Testis (tissue), 2 donors: ENCODE measurements at regions not wholly inside any gene's neighbourhood (a gene's known extent, or its start where the extent isn't known, plus 50 kb on each side); places are given as distances from the start of the nearest gene placed in this dataset.

Experiments
- DNase-seq: peaks from one replicate; pipeline ENCODE4 v3.0.0-alpha.2; 2019
- H3K27ac ChIP-seq, 2 donors: fragments of 200-600 bp; sonication (generic); one replicate each; pipeline ENCODE4 v1.5.1; 2019
- H3K27me3 ChIP-seq: fragments of 200-600 bp; sonication (generic); one replicate; pipeline ENCODE4 v1.5.1; 2019
- H3K36me3 ChIP-seq: fragments of 200-600 bp; sonication (generic); one replicate; pipeline ENCODE4 v1.5.1; 2017; ENCODE audit warnings: low read depth; ENCODE audit errors: missing control alignments
- H3K4me1 ChIP-seq: fragments of 200-600 bp; sonication (generic); one replicate; pipeline ENCODE4 v1.5.1; 2019
- H3K4me3 ChIP-seq, 2 donors: fragments of 200-600 bp; sonication (generic); one replicate each; pipeline ENCODE4 v1.5.1; 2017 to 2019
- H3K9me3 ChIP-seq: fragments of 200-600 bp; sonication (generic); one replicate; pipeline ENCODE4 v1.5.1; 2017
- POLR2A ChIP-seq: fragments of 450-650 bp; IDR thresholded peaks from one replicate; pipeline ENCODE4 v1.6.1; 2017; ENCODE audit warnings: antibody characterized with exemption, mild to moderate bottlenecking, moderate library complexity
- WGBS, 2 donors: methylation state at CpG; one replicate each; pipeline ENCODE4 v1.1.5; 2018; 5-methylcytosine and 5-hydroxymethylcytosine counted together
- intact Hi-C: fragments of 100-400 bp; cut with DNase I; formaldehyde crosslinking; loops from one replicate; pipeline ENCODE4 v1.15.1; 2023; ENCODE audit warnings: low total_unique reads
- TF ChIP-seq, protein P1 (sequence below), 3 experiments: fragments of 450-650 bp in 2 of 3; fragments of 200-600 bp in 1 of 3; sonication (generic) in 1 of 3; IDR thresholded peaks; one replicate each; pipeline ENCODE4 v1.5.1; 2016 to 2019; ENCODE audit warnings: antibody characterized with exemption in 3 of 3, mild to moderate bottlenecking in 2 of 3, moderate library complexity in 1 of 3

DNA sequence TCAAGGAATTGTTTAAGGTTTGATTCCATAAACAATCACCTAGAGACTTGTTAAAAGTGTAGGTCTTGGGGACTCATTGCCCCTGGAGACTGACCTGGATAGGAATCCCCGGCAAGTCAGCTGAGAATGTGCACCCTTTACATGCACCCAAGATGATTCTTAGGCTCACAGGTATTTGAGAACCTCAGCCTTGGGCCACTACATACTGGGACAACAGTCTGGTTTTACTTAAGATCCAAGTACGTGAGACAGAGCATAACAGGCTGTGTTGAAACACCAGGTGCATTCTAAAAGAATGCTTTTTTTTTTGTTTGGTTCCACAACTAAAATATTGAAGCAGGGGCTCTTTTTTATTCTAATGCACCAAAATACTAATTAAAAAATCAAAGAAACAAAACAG lies 215.8 kb downstream of the TMX3 start:
- no peak overlapping the region for H3K27ac ChIP-seq
- intact Hi-C loops: no loop called here
- H3K36me3 ChIP-seq: no peaks in the 10 kb centered on the region
- WGBS, 2 donors: 90 to 91% methylated on average over 2 of the region's 2 CpGs
- no peaks in the 10 kb centered on the region for H3K9me3 ChIP-seq
- TF ChIP-seq, protein P1, sequence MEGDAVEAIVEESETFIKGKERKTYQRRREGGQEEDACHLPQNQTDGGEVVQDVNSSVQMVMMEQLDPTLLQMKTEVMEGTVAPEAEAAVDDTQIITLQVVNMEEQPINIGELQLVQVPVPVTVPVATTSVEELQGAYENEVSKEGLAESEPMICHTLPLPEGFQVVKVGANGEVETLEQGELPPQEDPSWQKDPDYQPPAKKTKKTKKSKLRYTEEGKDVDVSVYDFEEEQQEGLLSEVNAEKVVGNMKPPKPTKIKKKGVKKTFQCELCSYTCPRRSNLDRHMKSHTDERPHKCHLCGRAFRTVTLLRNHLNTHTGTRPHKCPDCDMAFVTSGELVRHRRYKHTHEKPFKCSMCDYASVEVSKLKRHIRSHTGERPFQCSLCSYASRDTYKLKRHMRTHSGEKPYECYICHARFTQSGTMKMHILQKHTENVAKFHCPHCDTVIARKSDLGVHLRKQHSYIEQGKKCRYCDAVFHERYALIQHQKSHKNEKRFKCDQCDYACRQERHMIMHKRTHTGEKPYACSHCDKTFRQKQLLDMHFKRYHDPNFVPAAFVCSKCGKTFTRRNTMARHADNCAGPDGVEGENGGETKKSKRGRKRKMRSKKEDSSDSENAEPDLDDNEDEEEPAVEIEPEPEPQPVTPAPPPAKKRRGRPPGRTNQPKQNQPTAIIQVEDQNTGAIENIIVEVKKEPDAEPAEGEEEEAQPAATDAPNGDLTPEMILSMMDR (IDR thresholded peaks at IDR 0.05): no peak
- no peak for TF ChIP-seq POLR2A
- H3K27me3 ChIP-seq: no peaks in the 10 kb centered on the region
- no peak for DNase-seq
- H3K4me1 ChIP-seq: no peaks in the 10 kb centered on the region
- no peak overlapping the region for H3K4me3 ChIP-seq

GRCh38 chr18:68498636-68499035 lies 216.3 kb downstream of the TMX3 start:
- no peaks in the 10 kb centered on the region for H3K27me3 ChIP-seq
- no peaks in the 10 kb centered on the region for H3K36me3 ChIP-seq
- H3K4me3 ChIP-seq: no peak overlapping the region
- H3K27ac ChIP-seq: no peak overlapping the region
- H3K9me3 ChIP-seq: no peaks in the 10 kb centered on the region
- H3K4me1 ChIP-seq: no peaks in the 10 kb centered on the region
- TF ChIP-seq POLR2A: no peak
- TF ChIP-seq, protein P1 (IDR thresholded peaks at IDR 0.05): no peak
- 88 to 93% methylated on average over 1 of the region's 1 CpG for WGBS, 2 donors
- DNase-seq: no peak
- intact Hi-C loops: no loop called here

DNA sequence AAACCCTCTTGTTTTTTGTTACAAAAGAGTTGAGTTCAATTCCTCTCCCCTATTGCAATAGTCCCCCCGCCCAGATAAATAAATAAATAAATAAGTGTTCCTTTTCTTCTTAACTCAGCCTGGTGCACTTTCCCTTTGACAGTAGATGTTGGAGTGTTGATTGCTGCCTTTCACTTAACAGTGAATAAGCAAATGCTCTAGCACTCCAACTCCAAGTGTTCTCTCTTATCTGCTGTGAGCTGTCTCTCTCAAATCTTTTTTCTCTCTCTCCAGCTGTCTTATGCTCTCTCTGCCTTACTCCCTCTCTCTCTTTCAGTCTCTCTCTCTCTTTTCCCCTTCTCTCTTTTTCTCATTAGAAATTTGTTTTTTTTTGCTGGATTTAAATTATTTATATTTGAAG lies 216.7 kb downstream of the TMX3 start:
- no peak for DNase-seq
- 87 to 95% methylated on average over 1 of the region's 1 CpG for WGBS, 2 donors
- intact Hi-C loops: no loop called here
- no peaks in the 10 kb centered on the region for H3K27me3 ChIP-seq
- H3K36me3 ChIP-seq: no peaks in the 10 kb centered on the region
- H3K4me3 ChIP-seq: no peak overlapping the region
- TF ChIP-seq, protein P1 (IDR thresholded peaks at IDR 0.05): no peak
- no peak for TF ChIP-seq POLR2A
- H3K4me1 ChIP-seq: no peaks in the 10 kb centered on the region
- H3K27ac ChIP-seq: no peak overlapping the region
- H3K9me3 ChIP-seq: no peaks in the 10 kb centered on the region

GRCh38 chr18:68494802-68495581 lies 219.9 kb downstream of the TMX3 start:
- no peak overlapping the region for H3K27ac ChIP-seq
- intact Hi-C loops: no loop called here
- TF ChIP-seq POLR2A: no peak
- TF ChIP-seq, protein P1 (IDR thresholded peaks at IDR 0.05): no peak
- H3K9me3 ChIP-seq: no peaks in the 10 kb centered on the region
- 46 to 49% methylated on average over 3 of the region's 3 CpGs for WGBS, 2 donors
- H3K36me3 ChIP-seq: no peaks in the 10 kb centered on the region
- no peaks in the 10 kb centered on the region for H3K27me3 ChIP-seq
- no peaks in the 10 kb centered on the region for H3K4me1 ChIP-seq
- no peak overlapping the region for H3K4me3 ChIP-seq
- no peak for DNase-seq
